GM23338 (cell line): ENCODE measurements at regions not wholly inside any gene's neighbourhood (a gene's known extent, or its start where the extent isn't known, plus 50 kb on each side); places are given as distances from the start of the nearest gene placed in this dataset.

ENCODE experiments used
- ATAC-seq: fragments of 200-7000 bp; cut with Tn5 transposase; 3 replicates; pipeline ENCODE4 v1.9.1; 2020
- DNase-seq: peaks from one replicate; pipeline ENCODE4 v3.0.0-alpha.2; 2015; ENCODE audit warnings: low spot score
- H2AFZ ChIP-seq: fragments of 200-600 bp; sonication (generic); 2 replicates; pipeline ENCODE4 v1.8.0; 2016; ENCODE audit warnings: antibody characterized with exemption, mild to moderate bottlenecking, moderate library complexity
- H3F3A ChIP-seq: fragments of 200-600 bp; sonication (generic); replicated peaks from 2 replicates; pipeline ENCODE4 v1.8.0; 2017; ENCODE audit warnings: antibody characterized with exemption, mixed run types, low read depth
- H3K27ac ChIP-seq: fragments of 200-600 bp; sonication (generic); 2 replicates; pipeline ENCODE4 v1.6.1; 2016; ENCODE audit warnings: low read depth
- H3K27me3 ChIP-seq: fragments of 200-600 bp; sonication (generic); 2 replicates; pipeline ENCODE4 v1.8.0; 2016; ENCODE audit warnings: mild to moderate bottlenecking, mixed run types, moderate library complexity; ENCODE audit not compliant: insufficient read depth
- H3K36me3 ChIP-seq: fragments of 200-600 bp; sonication (generic); 2 replicates; pipeline ENCODE4 v1.8.0; 2016; ENCODE audit warnings: mild to moderate bottlenecking; ENCODE audit not compliant: insufficient read depth
- H3K4me1 ChIP-seq: fragments of 200-600 bp; sonication (generic); 2 replicates; pipeline ENCODE4 v1.8.0; 2016; ENCODE audit warnings: mild to moderate bottlenecking, moderate library complexity; ENCODE audit not compliant: insufficient read depth
- H3K4me2 ChIP-seq: fragments of 200-600 bp; sonication (generic); 2 replicates; pipeline ENCODE4 v1.7.1; 2017; ENCODE audit warnings: mixed run types
- H3K4me3 ChIP-seq: fragments of 200-600 bp; sonication (generic); 2 replicates; pipeline ENCODE4 v1.6.1; 2016; ENCODE audit warnings: mixed run types
- H3K79me2 ChIP-seq: fragments of 200-600 bp; sonication (generic); replicated peaks from 2 replicates; pipeline ENCODE4 v1.8.0; 2017; ENCODE audit warnings: mild to moderate bottlenecking; ENCODE audit not compliant: insufficient read depth
- H3K9me2 ChIP-seq: fragments of 200-600 bp; sonication (generic); 2 replicates; pipeline ENCODE4 v1.8.0; 2017; ENCODE audit not compliant: insufficient read depth
- H4K20me1 ChIP-seq: fragments of 200-600 bp; sonication (generic); replicated peaks from 2 replicates; pipeline ENCODE4 v1.8.0; 2017; ENCODE audit warnings: mild to moderate bottlenecking; ENCODE audit not compliant: insufficient read depth
- H3K27ac Mint-ChIP-seq: 2 replicates; pipeline ENCODE4 v1.8.0; 2020; ENCODE audit warnings: inconsistent platforms, mild to moderate bottlenecking, moderate library complexity, mixed read lengths
- H3K27me3 Mint-ChIP-seq: 3 replicates; pipeline ENCODE4 v1.8.0; 2022; ENCODE audit warnings: low read depth, mild to moderate bottlenecking, moderate library complexity, mixed read lengths, inconsistent platforms; ENCODE audit not compliant: insufficient read depth, poor library complexity
- H3K36me3 Mint-ChIP-seq: 3 replicates; pipeline ENCODE4 v1.8.0; 2021; ENCODE audit warnings: low read depth, mild to moderate bottlenecking, inconsistent platforms, moderate library complexity, mixed read lengths
- H3K4me1 Mint-ChIP-seq: 3 replicates; pipeline ENCODE4 v1.8.0; 2020; ENCODE audit warnings: mild to moderate bottlenecking, inconsistent platforms, mixed read lengths
- H3K4me3 Mint-ChIP-seq: 3 replicates; pipeline ENCODE4 v1.8.0; 2021; ENCODE audit warnings: moderate library complexity, mild to moderate bottlenecking, inconsistent platforms, mixed read lengths
- H3K9me3 Mint-ChIP-seq: 3 replicates; pipeline ENCODE4 v1.8.0; 2020; ENCODE audit warnings: moderate library complexity, mild to moderate bottlenecking, inconsistent platforms, mixed read lengths
- CREB1 ChIP-seq: fragments of 250-450 bp; sonication (Bioruptor Pico); IDR thresholded peaks from 2 replicates; pipeline ENCODE4 v1.5.0; 2020; ENCODE audit warnings: low read depth, mild to moderate bottlenecking, moderate library complexity
- EZH2 ChIP-seq: fragments of 200-600 bp; sonication (generic); IDR thresholded peaks from one replicate; pipeline ENCODE4 v1.8.0; 2017; ENCODE audit warnings: antibody characterized with exemption, mild to moderate bottlenecking, low read depth; ENCODE audit not compliant: unreplicated experiment
- EZH2phosphoT487 ChIP-seq: fragments of 200-600 bp; sonication (generic); IDR thresholded peaks from one replicate; pipeline ENCODE4 v1.8.1; 2018; ENCODE audit warnings: antibody characterized with exemption; ENCODE audit not compliant: unreplicated experiment
- JUNB ChIP-seq: IDR thresholded peaks from one replicate; pipeline ENCODE4 v1.6.1; 2016; ENCODE audit warnings: antibody characterized with exemption; ENCODE audit not compliant: unreplicated experiment
- NANOG ChIP-seq: IDR thresholded peaks from 2 replicates; pipeline ENCODE4 v1.6.1; 2016; ENCODE audit warnings: antibody characterized with exemption, borderline replicate concordance
- POLR2AphosphoS5 ChIP-seq: IDR thresholded peaks from 2 replicates; pipeline ENCODE4 v1.6.1; 2016; ENCODE audit warnings: antibody characterized with exemption, low read depth
- STAT1 ChIP-seq: IDR thresholded peaks from one replicate; pipeline ENCODE4 v1.6.1; 2016; ENCODE audit warnings: antibody characterized with exemption; ENCODE audit not compliant: unreplicated experiment
- ZNF114 ChIP-seq: fragments of 250-450 bp; sonication (Bioruptor Pico); IDR thresholded peaks from 2 replicates; pipeline ENCODE4 v1.5.0; 2020; ENCODE audit warnings: mild to moderate bottlenecking, moderate library complexity
- ZNF331 ChIP-seq: fragments of 250-450 bp; sonication (Bioruptor Pico); IDR thresholded peaks from 2 replicates; pipeline ENCODE4 v1.5.0; 2020; ENCODE audit warnings: low read depth, mild to moderate bottlenecking, moderate library complexity
- TF ChIP-seq, protein P1 (sequence below): fragments of 250-450 bp; sonication (Bioruptor Pico); IDR thresholded peaks from 2 replicates; pipeline ENCODE4 v1.5.0; 2020; ENCODE audit warnings: mild to moderate bottlenecking, moderate library complexity
- TF ChIP-seq, protein P2 (sequence below): IDR thresholded peaks from 2 replicates; pipeline ENCODE4 v1.6.1; 2016; ENCODE audit warnings: antibody characterized with exemption
- TF ChIP-seq, protein P3 (sequence below): IDR thresholded peaks from one replicate; pipeline ENCODE4 v1.6.1; 2018; ENCODE audit warnings: antibody characterized with exemption; ENCODE audit not compliant: unreplicated experiment

DNA sequence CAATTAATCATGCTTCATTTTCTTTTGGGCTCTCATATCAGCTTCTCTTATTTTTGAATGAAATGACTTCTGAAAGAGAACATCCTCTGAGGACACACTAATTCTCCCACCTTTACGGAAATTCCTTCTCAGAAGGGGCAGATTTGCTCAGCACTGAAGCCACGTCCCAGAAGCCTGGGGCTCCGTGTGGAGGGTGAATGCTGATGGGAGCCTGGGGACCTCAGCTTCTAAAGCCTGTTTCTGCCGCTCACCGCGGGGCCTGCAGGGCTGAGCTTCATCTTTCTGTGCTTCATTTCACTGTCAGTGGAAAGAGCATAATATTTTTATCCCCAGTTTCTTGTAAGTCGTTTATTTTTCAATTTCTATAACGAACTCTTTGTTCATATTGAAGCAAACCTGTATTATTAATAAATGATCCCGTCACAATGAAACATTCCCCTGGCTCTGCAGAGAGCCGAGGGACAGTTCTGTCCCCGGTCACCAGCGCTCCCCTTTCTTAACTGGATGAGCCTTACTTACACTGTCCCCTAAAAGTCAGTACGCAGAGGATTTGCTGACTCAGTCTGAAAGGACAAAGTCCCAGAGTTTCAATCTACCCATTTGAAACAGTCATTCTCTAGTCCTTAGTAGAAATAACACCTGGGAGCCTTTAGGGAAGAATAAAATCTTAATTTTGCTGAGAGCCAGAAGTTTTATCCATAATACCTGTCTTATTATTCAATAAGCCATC, 364.6 kb upstream of the FAT1 start (continued):
- TF ChIP-seq, protein P1, sequence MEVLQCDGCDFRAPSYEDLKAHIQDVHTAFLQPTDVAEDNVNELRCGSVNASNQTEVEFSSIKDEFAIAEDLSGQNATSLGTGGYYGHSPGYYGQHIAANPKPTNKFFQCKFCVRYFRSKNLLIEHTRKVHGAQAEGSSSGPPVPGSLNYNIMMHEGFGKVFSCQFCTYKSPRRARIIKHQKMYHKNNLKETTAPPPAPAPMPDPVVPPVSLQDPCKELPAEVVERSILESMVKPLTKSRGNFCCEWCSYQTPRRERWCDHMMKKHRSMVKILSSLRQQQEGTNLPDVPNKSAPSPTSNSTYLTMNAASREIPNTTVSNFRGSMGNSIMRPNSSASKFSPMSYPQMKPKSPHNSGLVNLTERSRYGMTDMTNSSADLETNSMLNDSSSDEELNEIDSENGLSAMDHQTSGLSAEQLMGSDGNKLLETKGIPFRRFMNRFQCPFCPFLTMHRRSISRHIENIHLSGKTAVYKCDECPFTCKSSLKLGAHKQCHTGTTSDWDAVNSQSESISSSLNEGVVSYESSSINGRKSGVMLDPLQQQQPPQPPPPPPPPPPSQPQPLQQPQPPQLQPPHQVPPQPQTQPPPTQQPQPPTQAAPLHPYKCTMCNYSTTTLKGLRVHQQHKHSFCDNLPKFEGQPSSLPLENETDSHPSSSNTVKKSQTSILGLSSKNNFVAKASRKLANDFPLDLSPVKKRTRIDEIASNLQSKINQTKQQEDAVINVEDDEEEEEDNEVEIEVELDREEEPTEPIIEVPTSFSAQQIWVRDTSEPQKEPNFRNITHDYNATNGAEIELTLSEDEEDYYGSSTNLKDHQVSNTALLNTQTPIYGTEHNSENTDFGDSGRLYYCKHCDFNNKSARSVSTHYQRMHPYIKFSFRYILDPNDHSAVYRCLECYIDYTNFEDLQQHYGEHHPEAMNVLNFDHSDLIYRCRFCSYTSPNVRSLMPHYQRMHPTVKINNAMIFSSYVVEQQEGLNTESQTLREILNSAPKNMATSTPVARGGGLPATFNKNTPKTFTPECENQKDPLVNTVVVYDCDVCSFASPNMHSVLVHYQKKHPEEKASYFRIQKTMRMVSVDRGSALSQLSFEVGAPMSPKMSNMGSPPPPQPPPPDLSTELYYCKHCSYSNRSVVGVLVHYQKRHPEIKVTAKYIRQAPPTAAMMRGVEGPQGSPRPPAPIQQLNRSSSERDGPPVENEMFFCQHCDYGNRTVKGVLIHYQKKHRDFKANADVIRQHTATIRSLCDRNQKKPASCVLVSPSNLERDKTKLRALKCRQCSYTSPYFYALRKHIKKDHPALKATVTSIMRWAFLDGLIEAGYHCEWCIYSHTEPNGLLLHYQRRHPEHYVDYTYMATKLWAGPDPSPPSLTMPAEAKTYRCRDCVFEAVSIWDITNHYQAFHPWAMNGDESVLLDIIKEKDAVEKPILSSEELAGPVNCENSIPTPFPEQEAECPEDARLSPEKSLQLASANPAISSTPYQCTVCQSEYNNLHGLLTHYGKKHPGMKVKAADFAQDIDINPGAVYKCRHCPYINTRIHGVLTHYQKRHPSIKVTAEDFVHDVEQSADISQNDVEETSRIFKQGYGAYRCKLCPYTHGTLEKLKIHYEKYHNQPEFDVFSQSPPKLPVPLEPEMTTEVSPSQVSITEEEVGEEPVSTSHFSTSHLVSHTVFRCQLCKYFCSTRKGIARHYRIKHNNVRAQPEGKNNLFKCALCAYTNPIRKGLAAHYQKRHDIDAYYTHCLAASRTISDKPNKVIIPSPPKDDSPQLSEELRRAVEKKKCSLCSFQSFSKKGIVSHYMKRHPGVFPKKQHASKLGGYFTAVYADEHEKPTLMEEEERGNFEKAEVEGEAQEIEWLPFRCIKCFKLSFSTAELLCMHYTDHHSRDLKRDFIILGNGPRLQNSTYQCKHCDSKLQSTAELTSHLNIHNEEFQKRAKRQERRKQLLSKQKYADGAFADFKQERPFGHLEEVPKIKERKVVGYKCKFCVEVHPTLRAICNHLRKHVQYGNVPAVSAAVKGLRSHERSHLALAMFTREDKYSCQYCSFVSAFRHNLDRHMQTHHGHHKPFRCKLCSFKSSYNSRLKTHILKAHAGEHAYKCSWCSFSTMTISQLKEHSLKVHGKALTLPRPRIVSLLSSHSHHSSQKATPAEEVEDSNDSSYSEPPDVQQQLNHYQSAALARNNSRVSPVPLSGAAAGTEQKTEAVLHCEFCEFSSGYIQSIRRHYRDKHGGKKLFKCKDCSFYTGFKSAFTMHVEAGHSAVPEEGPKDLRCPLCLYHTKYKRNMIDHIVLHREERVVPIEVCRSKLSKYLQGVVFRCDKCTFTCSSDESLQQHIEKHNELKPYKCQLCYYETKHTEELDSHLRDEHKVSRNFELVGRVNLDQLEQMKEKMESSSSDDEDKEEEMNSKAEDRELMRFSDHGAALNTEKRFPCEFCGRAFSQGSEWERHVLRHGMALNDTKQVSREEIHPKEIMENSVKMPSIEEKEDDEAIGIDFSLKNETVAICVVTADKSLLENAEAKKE = no peak
- TF ChIP-seq POLR2AphosphoS5 = no peak
- no peak for TF ChIP-seq EZH2phosphoT487
- TF ChIP-seq CREB1 (CRISPR knock-in tag) = no peak
- TF ChIP-seq EZH2 = no peak
- no peak for TF ChIP-seq NANOG
- TF ChIP-seq, protein P2, sequence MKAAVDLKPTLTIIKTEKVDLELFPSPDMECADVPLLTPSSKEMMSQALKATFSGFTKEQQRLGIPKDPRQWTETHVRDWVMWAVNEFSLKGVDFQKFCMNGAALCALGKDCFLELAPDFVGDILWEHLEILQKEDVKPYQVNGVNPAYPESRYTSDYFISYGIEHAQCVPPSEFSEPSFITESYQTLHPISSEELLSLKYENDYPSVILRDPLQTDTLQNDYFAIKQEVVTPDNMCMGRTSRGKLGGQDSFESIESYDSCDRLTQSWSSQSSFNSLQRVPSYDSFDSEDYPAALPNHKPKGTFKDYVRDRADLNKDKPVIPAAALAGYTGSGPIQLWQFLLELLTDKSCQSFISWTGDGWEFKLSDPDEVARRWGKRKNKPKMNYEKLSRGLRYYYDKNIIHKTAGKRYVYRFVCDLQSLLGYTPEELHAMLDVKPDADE = no peak
- no peak for TF ChIP-seq STAT1

DNA sequence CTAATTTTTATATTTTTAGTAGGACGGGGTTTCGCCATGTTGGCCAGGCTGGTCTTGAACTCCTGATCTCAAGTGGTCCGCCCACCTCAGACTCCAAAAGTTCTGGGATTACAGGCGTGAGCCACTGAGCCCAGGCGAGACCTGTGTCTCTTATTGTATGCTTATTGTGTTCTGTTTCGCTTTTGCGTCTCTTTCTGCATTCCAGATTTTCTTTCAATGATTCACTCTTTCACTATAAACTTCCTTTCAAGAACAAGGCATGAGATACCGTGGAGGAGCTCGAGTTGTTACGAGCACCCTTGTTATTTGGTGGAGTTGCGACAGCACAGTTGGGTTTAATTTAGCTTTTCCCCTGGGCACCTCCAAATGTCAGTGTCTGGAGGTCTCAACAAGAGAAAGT, 366.7 kb upstream of the FAT1 start:
- Histone ChIP-seq H3K27ac (no peak overlapping the region), H3F3A (no peaks in the 10 kb centered on the region), H3K36me3 (no peaks in the 10 kb centered on the region), H3K4me1 (peaks cover 12% of the 10 kb centered on the region), H3K27me3 (no peaks in the 10 kb centered on the region), H2AFZ (no peak overlapping the region), H3K4me3 (no peak overlapping the region), H3K4me2 (no peak overlapping the region), H4K20me1 (no peaks in the 10 kb centered on the region), H3K79me2 (no peaks in the 10 kb centered on the region), H3K9me2 (peaks cover 6% of the 10 kb centered on the region; the same call in 1 of the 2 replicates)
- Mint-ChIP-seq H3K4me3 (no peak overlapping the region), H3K27me3 (peaks cover 2% of the 10 kb centered on the region), H3K9me3 (no peaks in the 10 kb centered on the region), H3K27ac (no peak overlapping the region), H3K36me3 (no peaks in the 10 kb centered on the region), H3K4me1 (peaks cover 8% of the 10 kb centered on the region; the same call in 2 of the 3 replicates)
- DNase-seq (no peak), ATAC-seq (no peak)
- TF ChIP-seq, protein P2 = no peak
- TF ChIP-seq EZH2 = no peak
- TF ChIP-seq CREB1 (CRISPR knock-in tag) = no peak
- no peak for TF ChIP-seq STAT1
- TF ChIP-seq, protein P3, sequence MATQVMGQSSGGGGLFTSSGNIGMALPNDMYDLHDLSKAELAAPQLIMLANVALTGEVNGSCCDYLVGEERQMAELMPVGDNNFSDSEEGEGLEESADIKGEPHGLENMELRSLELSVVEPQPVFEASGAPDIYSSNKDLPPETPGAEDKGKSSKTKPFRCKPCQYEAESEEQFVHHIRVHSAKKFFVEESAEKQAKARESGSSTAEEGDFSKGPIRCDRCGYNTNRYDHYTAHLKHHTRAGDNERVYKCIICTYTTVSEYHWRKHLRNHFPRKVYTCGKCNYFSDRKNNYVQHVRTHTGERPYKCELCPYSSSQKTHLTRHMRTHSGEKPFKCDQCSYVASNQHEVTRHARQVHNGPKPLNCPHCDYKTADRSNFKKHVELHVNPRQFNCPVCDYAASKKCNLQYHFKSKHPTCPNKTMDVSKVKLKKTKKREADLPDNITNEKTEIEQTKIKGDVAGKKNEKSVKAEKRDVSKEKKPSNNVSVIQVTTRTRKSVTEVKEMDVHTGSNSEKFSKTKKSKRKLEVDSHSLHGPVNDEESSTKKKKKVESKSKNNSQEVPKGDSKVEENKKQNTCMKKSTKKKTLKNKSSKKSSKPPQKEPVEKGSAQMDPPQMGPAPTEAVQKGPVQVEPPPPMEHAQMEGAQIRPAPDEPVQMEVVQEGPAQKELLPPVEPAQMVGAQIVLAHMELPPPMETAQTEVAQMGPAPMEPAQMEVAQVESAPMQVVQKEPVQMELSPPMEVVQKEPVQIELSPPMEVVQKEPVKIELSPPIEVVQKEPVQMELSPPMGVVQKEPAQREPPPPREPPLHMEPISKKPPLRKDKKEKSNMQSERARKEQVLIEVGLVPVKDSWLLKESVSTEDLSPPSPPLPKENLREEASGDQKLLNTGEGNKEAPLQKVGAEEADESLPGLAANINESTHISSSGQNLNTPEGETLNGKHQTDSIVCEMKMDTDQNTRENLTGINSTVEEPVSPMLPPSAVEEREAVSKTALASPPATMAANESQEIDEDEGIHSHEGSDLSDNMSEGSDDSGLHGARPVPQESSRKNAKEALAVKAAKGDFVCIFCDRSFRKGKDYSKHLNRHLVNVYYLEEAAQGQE = no peak
- no peak for TF ChIP-seq POLR2AphosphoS5
- no peak for TF ChIP-seq ZNF114 (CRISPR knock-in tag)
- no peak for TF ChIP-seq EZH2phosphoT487
- no peak for TF ChIP-seq JUNB
- TF ChIP-seq ZNF331 (CRISPR knock-in tag) = no peak
